ENCODE measurements at regions not wholly inside any gene's neighbourhood (a gene's known extent, or its start where the extent isn't known, plus 50 kb on each side); places are given as distances from the start of the nearest gene placed in this dataset.

DNA sequence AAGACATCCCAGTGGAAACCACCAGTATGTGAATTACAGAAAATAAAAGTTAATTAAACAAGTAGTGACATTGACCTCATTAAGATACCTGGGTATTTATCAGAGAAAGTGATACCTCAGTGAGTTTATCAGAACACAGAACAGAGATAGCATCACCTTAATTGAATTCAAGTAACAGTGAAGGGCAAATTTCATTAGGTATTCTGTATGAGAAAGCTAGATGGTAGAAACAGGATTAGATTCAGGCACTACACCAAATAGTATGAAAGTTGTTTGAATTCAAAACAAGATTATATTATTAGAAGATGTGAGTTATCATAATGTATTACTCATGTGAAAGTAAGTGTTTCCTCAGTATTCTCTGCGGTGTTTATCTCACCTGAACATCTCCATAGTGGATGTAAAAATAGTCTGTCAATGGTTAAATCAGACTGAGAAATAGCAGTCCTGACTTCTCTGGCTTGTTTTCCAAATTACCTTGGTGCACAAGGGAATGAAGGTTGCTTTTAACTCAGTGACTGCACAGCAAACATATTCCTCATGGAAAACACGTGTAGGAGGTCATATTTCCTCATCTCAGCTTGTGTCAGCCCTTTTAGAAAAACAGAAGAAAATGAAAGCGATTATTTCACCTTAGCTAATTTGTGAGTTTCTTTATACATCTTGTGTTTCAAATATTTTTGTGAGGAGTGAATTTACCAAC lies 79.9 kb upstream of the PCDH18 start:
- no peak for DNase-seq (ENCODE audit: low read depth)
- TF ChIP-seq, protein P1, sequence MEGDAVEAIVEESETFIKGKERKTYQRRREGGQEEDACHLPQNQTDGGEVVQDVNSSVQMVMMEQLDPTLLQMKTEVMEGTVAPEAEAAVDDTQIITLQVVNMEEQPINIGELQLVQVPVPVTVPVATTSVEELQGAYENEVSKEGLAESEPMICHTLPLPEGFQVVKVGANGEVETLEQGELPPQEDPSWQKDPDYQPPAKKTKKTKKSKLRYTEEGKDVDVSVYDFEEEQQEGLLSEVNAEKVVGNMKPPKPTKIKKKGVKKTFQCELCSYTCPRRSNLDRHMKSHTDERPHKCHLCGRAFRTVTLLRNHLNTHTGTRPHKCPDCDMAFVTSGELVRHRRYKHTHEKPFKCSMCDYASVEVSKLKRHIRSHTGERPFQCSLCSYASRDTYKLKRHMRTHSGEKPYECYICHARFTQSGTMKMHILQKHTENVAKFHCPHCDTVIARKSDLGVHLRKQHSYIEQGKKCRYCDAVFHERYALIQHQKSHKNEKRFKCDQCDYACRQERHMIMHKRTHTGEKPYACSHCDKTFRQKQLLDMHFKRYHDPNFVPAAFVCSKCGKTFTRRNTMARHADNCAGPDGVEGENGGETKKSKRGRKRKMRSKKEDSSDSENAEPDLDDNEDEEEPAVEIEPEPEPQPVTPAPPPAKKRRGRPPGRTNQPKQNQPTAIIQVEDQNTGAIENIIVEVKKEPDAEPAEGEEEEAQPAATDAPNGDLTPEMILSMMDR (IDR thresholded peaks at IDR 0.05; ENCODE audit: control insufficient read depth, extremely low read depth, insufficient read depth) = no peak
- H3K4me3 ChIP-seq (ENCODE audit: low read depth, low read length) = no peak overlapping the region

DNA sequence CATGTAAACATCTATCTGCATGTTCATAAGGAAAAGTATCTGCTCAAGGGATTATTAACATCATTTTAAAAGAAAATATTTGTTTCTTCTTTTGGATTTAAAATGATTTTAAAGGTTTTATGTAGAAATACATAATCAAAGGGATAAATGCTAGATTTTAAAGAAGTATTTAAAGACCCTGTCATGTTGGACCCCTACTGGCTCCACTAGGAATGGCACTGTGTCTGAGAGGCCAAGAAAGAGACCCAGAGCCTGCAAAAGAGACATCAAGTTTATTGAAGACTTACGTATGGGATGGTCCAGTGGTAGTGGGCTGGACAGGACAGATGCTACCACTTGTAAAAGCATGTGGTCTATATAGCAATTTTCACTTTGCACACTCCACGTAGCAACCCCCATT lies 78.7 kb upstream of the PCDH18 start:
- H3K4me3 ChIP-seq (ENCODE audit: low read depth, low read length) = no peak overlapping the region
- no peak for DNase-seq (ENCODE audit: low read depth)

DNA sequence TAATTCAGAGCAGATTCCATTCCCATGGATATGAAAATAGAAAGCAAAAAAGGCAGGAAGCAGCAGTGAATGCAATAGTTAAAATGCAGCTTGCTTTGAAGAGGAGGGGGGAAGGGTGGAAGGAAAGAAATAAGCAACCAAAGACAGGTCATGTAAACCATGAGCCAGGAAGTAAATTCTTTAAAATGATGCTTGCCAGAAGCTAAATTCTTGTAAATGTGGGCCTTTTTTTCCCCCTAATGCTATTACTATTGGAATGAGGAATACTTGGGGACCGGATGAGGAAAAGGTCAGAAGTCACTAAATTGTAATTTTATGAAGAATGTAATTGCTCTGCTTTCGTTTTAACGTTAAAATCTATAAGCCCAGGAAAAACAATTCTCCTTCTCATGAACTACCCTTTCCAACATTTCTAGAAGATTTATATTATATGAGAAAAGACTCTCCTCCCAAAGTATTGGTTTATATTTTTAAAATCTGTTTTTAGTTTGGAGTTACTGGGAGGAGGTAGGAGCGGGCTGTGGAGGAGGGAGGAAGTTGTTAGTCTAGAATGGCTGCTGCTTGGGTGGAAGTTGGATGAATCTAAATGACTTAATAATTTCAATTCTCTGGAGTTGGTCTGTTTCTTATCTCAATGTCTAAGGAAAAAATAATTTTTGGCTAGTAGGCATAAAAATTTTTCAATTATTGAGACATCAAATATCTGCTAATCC lies 77.6 kb upstream of the PCDH18 start:
- TF ChIP-seq, protein P1 (IDR thresholded peaks at IDR 0.05; ENCODE audit: control insufficient read depth, extremely low read depth, insufficient read depth) = no peak
- no peak for DNase-seq (ENCODE audit: low read depth)
- H3K4me3 ChIP-seq (ENCODE audit: low read depth, low read length) = no peak overlapping the region

More for the DNA sequence above, 78.7 kb upstream of the PCDH18 start:
- TF ChIP-seq, protein P1 (IDR thresholded peaks at IDR 0.05; ENCODE audit: control insufficient read depth, extremely low read depth, insufficient read depth) = no peak

DNA sequence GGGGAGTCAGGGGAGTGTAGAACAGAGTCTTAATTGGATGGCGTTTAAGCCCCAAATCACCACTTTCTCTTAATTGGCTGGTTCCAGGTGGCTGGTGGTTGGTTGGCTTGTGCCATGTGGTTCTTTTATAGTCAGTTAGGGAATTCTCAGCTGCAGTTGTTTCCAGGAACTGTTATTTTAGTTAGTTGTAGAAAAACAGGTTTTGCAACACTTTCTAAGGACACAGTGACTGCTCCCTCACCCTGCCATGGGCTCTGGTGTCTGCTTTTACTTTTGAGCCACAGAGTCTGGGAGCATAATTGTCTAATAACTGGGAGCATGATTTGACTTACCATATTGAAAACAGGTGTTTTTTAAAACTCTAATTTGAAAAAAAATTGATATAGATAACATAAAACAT lies 75.8 kb upstream of the PCDH18 start:
- no peak overlapping the region for H3K4me3 ChIP-seq (ENCODE audit: low read depth, low read length)
- no peak for DNase-seq (ENCODE audit: low read depth)
- TF ChIP-seq, protein P1 (IDR thresholded peaks at IDR 0.05; ENCODE audit: control insufficient read depth, extremely low read depth, insufficient read depth) = no peak

DNA sequence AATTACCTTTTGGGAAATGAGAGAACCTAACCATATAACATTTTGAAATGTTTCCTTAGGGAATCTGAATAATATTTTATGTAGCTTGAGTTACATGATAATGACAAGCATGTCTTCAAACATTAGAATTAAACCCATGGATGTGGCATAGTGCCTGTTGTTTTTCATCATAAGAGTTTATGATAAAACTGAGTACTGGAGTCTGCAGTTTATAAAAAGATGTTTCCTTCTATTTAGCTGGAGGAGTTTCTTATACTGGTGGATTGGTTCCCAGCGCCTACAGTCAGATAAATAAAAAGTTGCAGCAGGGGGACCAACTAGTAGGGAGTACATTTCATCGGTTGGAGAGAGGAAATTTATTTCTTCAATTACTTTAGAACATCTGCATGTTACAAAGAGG lies 70.1 kb upstream of the PCDH18 start:
- no peak overlapping the region for H3K4me3 ChIP-seq (ENCODE audit: low read depth, low read length)
- TF ChIP-seq, protein P1 (IDR thresholded peaks at IDR 0.05; ENCODE audit: control insufficient read depth, extremely low read depth, insufficient read depth) = no peak
- no peak for DNase-seq (ENCODE audit: low read depth)

DNA sequence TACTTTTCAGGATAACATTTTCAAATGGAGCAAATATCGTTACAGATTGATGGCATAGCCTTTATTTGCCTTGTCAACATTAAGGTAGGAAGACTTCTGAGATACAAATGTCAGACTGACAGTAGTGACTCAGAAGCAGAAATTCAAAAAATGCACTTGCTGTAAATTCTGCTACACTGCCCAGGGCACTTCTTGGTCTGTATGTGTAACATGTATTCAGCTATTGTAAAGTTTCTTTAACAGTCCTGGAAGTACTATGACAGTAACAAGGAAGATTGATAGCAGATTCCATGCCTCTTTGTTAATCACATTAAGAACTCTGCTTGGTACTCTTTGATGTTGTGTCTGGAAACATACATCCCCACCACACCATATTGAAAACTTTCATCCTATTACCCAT lies 69.6 kb upstream of the PCDH18 start:
- TF ChIP-seq, protein P1 (IDR thresholded peaks at IDR 0.05; ENCODE audit: control insufficient read depth, extremely low read depth, insufficient read depth) = no peak
- H3K4me3 ChIP-seq (ENCODE audit: low read depth, low read length) = no peak overlapping the region
- DNase-seq (ENCODE audit: low read depth) = no peak
